ENCODE measurements at regions not wholly inside any gene's neighbourhood (a gene's known extent, or its start where the extent isn't known, plus 50 kb on each side); places are given as distances from the start of the nearest gene placed in this dataset.
"Not testable (repeated sequence)": the region's sequence is repeated elsewhere in the genome, so short reads cannot be mapped to it uniquely, and the experiment has no call there.

GRCh38 chr2:89222063-89222732 is 530.7 kb downstream of the RPIA start:
- intact Hi-C loops (cut with DNase I); H3K36me3 ChIP-seq; H3K27ac ChIP-seq; H3K9me3 ChIP-seq; ATAC-seq; H3K27me3 ChIP-seq; H3K4me3 ChIP-seq; H3K4me1 ChIP-seq; DNase-seq: not testable (repeated sequence)
- 52% methylated on average over 2 of the region's 2 CpGs for whole genome bisulfite sequencing (ENCODE audit: insufficient coverage, low coverage, low lambda C conversion rate, missing lambda C conversion rate)

- DNase-seq; intact Hi-C loops (cut with DNase I); H3K27me3 ChIP-seq; H3K4me1 ChIP-seq; H3K27ac ChIP-seq; H3K36me3 ChIP-seq; H3K4me3 ChIP-seq; H3K9me3 ChIP-seq: not testable (repeated sequence)
- TF ChIP-seq, protein P1, sequence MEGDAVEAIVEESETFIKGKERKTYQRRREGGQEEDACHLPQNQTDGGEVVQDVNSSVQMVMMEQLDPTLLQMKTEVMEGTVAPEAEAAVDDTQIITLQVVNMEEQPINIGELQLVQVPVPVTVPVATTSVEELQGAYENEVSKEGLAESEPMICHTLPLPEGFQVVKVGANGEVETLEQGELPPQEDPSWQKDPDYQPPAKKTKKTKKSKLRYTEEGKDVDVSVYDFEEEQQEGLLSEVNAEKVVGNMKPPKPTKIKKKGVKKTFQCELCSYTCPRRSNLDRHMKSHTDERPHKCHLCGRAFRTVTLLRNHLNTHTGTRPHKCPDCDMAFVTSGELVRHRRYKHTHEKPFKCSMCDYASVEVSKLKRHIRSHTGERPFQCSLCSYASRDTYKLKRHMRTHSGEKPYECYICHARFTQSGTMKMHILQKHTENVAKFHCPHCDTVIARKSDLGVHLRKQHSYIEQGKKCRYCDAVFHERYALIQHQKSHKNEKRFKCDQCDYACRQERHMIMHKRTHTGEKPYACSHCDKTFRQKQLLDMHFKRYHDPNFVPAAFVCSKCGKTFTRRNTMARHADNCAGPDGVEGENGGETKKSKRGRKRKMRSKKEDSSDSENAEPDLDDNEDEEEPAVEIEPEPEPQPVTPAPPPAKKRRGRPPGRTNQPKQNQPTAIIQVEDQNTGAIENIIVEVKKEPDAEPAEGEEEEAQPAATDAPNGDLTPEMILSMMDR (IDR thresholded peaks at IDR 0.05), result peak in 1 of 4 donors; percentile 11
- ATAC-seq, result peak in 3 of 4 donors; percentile 20 to 44 (median 30)
- 55% methylated on average over 2 of the region's 2 CpGs for WGBS (ENCODE audit: insufficient coverage, low coverage, low lambda C conversion rate, missing lambda C conversion rate)
Observed at GRCh38 chr2:89224803-89225202, 533.3 kb downstream of the RPIA start.

DNA sequence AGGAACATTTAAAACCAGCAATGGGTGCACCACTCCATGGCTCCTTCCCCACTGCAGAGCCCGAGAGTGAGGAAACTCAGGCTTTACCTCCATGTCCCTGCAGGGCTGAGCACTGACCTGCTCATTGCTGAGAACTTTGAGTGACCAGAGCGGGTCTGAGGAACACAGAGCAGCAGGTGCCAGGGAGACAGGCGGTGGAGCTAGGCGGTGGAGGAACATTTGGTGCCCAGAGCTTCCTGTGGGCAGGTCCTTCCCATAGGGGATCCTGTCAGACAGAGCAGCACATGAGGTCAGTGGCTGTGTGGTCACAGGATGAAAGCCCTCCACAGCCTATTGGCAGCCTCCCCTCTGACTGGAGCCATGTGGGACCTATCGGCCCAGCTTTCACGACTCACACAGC is 538.5 kb downstream of the RPIA start:
- H3K27me3 ChIP-seq; H3K9me3 ChIP-seq; H3K27ac ChIP-seq; H3K36me3 ChIP-seq; H3K4me1 ChIP-seq; intact Hi-C loops (cut with DNase I); H3K4me3 ChIP-seq; DNase-seq: not testable (repeated sequence)
- WGBS (ENCODE audit: insufficient coverage, low coverage, low lambda C conversion rate, missing lambda C conversion rate), result 33% methylated on average over 1 of the region's 6 CpGs
- ATAC-seq, result peak in 1 of 4 donors; percentile 21

DNA sequence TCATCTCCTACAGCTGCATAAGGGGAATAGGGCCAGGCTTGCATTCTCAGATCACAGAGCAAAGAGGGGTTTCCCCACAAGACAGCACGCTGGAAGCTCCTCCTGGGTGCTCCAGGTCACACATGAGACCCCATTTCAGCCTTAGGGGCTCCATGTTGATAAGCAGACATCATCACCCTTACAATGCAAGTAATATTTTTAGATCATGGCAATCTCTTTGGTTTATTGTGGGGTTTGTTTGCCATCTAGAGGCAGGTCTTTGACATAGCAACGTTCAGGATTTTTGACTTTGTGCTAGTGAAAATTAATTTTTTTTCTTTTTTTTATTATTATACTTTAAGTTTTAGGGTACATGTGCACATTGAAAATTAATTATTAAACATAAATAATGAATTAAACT is 539.8 kb downstream of the RPIA start:
- H3K4me1 ChIP-seq; H3K27me3 ChIP-seq; H3K4me3 ChIP-seq; DNase-seq; intact Hi-C loops (cut with DNase I); H3K36me3 ChIP-seq; H3K27ac ChIP-seq; H3K9me3 ChIP-seq: not testable (repeated sequence)
- WGBS (ENCODE audit: insufficient coverage, low coverage, low lambda C conversion rate, missing lambda C conversion rate), result 0% methylated on average over 1 of the region's 2 CpGs
- TF ChIP-seq, protein P1 (IDR thresholded peaks at IDR 0.05), result peak in 3 of 4 donors; percentile 10 to 24 (median 20)
- ATAC-seq, result peak in 2 of 4 donors; percentile 17 to 34

- H3K27me3 ChIP-seq; H3K27ac ChIP-seq; intact Hi-C loops (cut with DNase I); H3K36me3 ChIP-seq; ATAC-seq; DNase-seq; H3K4me3 ChIP-seq; H3K9me3 ChIP-seq; H3K4me1 ChIP-seq: not testable (repeated sequence)
- 34% methylated on average over 3 of the region's 4 CpGs for WGBS (ENCODE audit: insufficient coverage, low coverage, low lambda C conversion rate, missing lambda C conversion rate)
Observed at GRCh38 chr2:89233931-89234330, 542.5 kb downstream of the RPIA start.

DNA sequence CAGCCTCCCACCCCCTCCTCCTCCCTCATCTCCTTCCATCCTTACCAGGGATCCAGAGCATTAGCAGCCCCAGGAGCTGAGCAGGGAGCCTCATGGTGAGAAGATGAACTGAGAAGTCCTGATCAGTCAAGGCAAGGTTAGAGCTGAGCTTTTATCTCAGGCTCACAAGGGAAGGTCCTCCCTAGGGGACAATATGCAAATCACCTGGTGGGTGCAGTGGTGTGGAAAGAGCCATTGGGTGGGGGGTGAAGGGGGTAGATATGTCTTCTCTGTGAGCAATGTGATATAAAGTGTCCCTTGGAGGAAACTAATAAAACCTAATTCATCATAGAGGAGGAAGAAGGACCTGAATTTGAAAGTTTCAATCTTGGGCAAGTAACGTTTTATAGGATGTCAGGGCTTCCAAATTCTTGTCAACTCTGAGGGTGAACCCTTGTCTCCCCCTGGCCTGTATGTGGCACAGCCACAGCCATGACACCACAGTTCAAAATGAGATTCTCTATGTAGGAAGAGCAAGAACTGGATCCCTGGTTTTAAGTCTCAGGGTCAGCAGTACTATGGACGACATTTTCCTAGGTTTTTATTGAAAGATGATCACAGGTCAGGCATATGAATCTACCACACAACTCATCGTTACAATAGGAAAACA is 543.5 kb downstream of the RPIA start:
- intact Hi-C loops (cut with DNase I); DNase-seq; H3K36me3 ChIP-seq; H3K4me3 ChIP-seq; H3K27me3 ChIP-seq; H3K27ac ChIP-seq; H3K9me3 ChIP-seq; ATAC-seq; H3K4me1 ChIP-seq: not testable (repeated sequence)
- no CpG with 5 or more reads among the region's 3 CpGs for WGBS (ENCODE audit: insufficient coverage, low coverage, low lambda C conversion rate, missing lambda C conversion rate)

- H3K36me3 ChIP-seq; H3K27me3 ChIP-seq; intact Hi-C loops (cut with DNase I); H3K4me3 ChIP-seq; H3K4me1 ChIP-seq; H3K9me3 ChIP-seq; DNase-seq; H3K27ac ChIP-seq: not testable (repeated sequence)
- no CpG with 5 or more reads among the region's 6 CpGs for WGBS (ENCODE audit: insufficient coverage, low coverage, low lambda C conversion rate, missing lambda C conversion rate)
- peak in 2 of 4 donors; percentile 29 to 38 for ATAC-seq
Observed at GRCh38 chr2:89236832-89237450, 545.5 kb downstream of the RPIA start.

GRCh38 chr2:89237783-89238182 is 546.3 kb downstream of the RPIA start:
- H3K27ac ChIP-seq; H3K9me3 ChIP-seq; H3K36me3 ChIP-seq; DNase-seq; H3K27me3 ChIP-seq; H3K4me3 ChIP-seq; intact Hi-C loops (cut with DNase I); H3K4me1 ChIP-seq: not testable (repeated sequence)
- peak; percentile 33 to 60 (median 52) for ATAC-seq
- 88% methylated on average over 2 of the region's 4 CpGs for WGBS (ENCODE audit: insufficient coverage, low coverage, low lambda C conversion rate, missing lambda C conversion rate)
